Activated CD4-positive, alpha-beta T cell treated with anti-CD3 and anti-CD28 coated beads, Interleukin-2, amount 10 ng/mL, durations not matched to agents 7 days and 5 days (primary cell): ENCODE measurements at regions not wholly inside any gene's neighbourhood (a gene's known extent, or its start where the extent isn't known, plus 50 kb on each side); places are given as distances from the start of the nearest gene placed in this dataset.
"Not testable (repeated sequence)": the region's sequence is repeated elsewhere in the genome, so short reads cannot be mapped to it uniquely, and the experiment has no call there.

Source experiments
- CTCF ChIA-PET: fragments of 350-600 bp; sonication (Branson Sonifier 250); formaldehyde crosslinking; loops from one replicate; lab custom pipeline; 2021; ENCODE audit warnings: antibody characterized with exemption; lab: Charles Lee
- POLR2A ChIA-PET: fragments of 350-600 bp; sonication (Branson Sonifier 250); formaldehyde crosslinking; loops from one replicate; lab custom pipeline; 2021; ENCODE audit warnings: antibody characterized with exemption; lab: Charles Lee
- DNase-seq: peaks from one replicate; pipeline ENCODE4 v3.0.0-alpha.2; 2020
- H3K27ac Mint-ChIP-seq: one replicate; pipeline ENCODE4 v1.8.0; 2021; ENCODE audit warnings: mild to moderate bottlenecking, moderate library complexity, mixed read lengths
- H3K27me3 Mint-ChIP-seq: one replicate; pipeline ENCODE4 v1.8.0; 2021; ENCODE audit warnings: mixed read lengths
- H3K36me3 Mint-ChIP-seq: one replicate; pipeline ENCODE4 v1.8.0; 2021; ENCODE audit warnings: low read depth, mixed read lengths
- H3K4me1 Mint-ChIP-seq: one replicate; pipeline ENCODE4 v1.8.0; 2021; ENCODE audit warnings: mixed read lengths
- H3K4me3 Mint-ChIP-seq: one replicate; pipeline ENCODE4 v1.8.0; 2021; ENCODE audit warnings: mild to moderate bottlenecking, moderate library complexity, mixed read lengths
- H3K9me3 Mint-ChIP-seq: one replicate; pipeline ENCODE4 v1.8.0; 2021; ENCODE audit warnings: mixed read lengths

GRCh38 chr1:157359314-157360022 lies 192.8 kb downstream of the FCRL5 start:
- Mint-ChIP-seq H3K36me3 (no peaks in the 10 kb centered on the region), H3K4me1 (no peaks in the 10 kb centered on the region), H3K27me3 (peaks cover 3% of the 10 kb centered on the region), H3K9me3 (no peaks in the 10 kb centered on the region), H3K27ac (no peak overlapping the region), H3K4me3 (no peak overlapping the region)
- CTCF ChIA-PET = interaction anchor here (1.0 kb wide), 1 partner anchor 90 kb away, joined by 3 read pairs; no protein-coding TSS in a partner anchor
- POLR2A ChIA-PET = no interaction called here
- no peak for DNase-seq

DNA sequence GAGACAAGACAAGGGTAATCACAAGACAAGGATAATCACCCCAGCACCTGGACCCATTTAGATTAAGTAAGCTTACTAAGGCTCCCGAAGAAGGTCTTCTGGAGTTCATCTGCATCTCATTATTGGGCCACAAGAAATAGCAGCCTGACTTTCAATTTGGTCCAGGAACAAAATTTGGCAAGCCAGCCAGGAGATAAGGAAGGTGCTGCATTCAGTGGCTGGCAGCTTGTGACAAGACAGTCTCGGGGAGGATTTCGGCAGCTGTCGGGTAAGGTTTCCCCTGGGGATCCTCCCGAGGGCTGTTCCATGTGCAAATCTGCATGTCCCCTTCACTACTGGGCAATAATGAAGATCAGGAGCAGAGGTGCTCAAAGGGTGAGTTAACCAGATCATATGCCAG lies 195.2 kb downstream of the FCRL5 start:
- Mint-ChIP-seq H3K36me3 (no peaks in the 10 kb centered on the region), H3K27ac (no peak overlapping the region), H3K4me1 (no peaks in the 10 kb centered on the region), H3K9me3 (no peaks in the 10 kb centered on the region), H3K27me3 (peaks cover 3% of the 10 kb centered on the region), H3K4me3 (no peak overlapping the region)
- ChIA-PET CTCF (no interaction called here), POLR2A (no interaction called here)
- DNase-seq = no peak

GRCh38 chr1:157356601-157357000 lies 195.7 kb downstream of the FCRL5 start:
- no peaks in the 10 kb centered on the region for H3K36me3 Mint-ChIP-seq
- DNase-seq = no peak
- H3K4me3 Mint-ChIP-seq = no peak overlapping the region
- H3K9me3 Mint-ChIP-seq = no peaks in the 10 kb centered on the region
- peaks cover 3% of the 10 kb centered on the region for H3K27me3 Mint-ChIP-seq
- H3K4me1 Mint-ChIP-seq = no peaks in the 10 kb centered on the region
- ChIA-PET POLR2A (no interaction called here), CTCF (no interaction called here)
- no peak overlapping the region for H3K27ac Mint-ChIP-seq

DNA sequence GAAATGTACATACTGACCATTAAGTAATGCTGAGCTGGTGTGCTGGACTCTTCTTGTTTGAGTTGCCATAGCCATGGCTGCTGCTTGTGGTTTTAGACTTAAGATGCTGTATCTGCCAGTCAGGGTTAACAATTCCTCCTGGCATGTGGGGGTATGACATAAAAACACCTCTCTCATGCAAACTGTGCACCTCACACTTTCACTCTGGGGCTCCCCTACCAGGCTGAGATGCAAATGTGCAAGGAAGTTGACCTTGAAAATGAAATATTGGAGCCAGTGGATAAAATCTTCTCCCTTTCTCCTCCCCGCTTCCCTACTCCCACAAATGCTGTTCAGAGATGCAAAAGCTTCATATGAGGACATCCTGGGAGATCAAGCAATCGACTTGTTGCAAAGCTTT lies 198.8 kb downstream of the FCRL5 start:
- Mint-ChIP-seq H3K27me3 (peaks cover 2% of the 10 kb centered on the region), H3K36me3 (no peaks in the 10 kb centered on the region), H3K9me3 (no peaks in the 10 kb centered on the region), H3K4me3 (no peak overlapping the region), H3K4me1 (no peaks in the 10 kb centered on the region), H3K27ac (no peak overlapping the region)
- no peak for DNase-seq
- ChIA-PET POLR2A (no interaction called here), CTCF (no interaction called here)

GRCh38 chr1:157352817-157353408 lies 199.4 kb downstream of the FCRL5 start:
- no peaks in the 10 kb centered on the region for H3K4me1 Mint-ChIP-seq
- POLR2A ChIA-PET = no interaction called here
- no peaks in the 10 kb centered on the region for H3K36me3 Mint-ChIP-seq
- no peak for DNase-seq
- peaks cover 2% of the 10 kb centered on the region for H3K27me3 Mint-ChIP-seq
- CTCF ChIA-PET = no interaction called here
- no peak overlapping the region for H3K4me3 Mint-ChIP-seq
- H3K27ac Mint-ChIP-seq = no peak overlapping the region
- H3K9me3 Mint-ChIP-seq = no peaks in the 10 kb centered on the region

DNA sequence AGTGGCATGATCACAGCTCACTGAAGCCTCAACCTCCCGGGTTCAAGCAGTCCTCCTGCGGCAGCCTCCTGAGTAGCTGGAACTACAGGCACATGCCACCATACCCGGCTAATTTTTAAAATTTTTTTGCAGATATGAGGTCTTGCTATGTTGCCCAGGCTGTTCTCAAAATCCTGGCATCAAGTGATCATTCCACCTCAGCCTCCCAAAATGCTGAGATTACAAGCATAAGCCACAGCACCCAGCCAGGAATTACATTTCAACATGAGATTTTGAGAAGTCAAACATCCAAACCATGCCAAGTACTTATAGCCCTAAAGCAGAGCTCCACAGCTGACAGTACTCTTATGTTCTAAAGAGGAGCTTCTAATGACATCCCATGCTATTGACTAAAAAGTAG lies 200.1 kb downstream of the FCRL5 start:
- Mint-ChIP-seq H3K4me3 (no peak overlapping the region), H3K27ac (no peak overlapping the region), H3K36me3 (no peaks in the 10 kb centered on the region), H3K27me3 (peaks cover 3% of the 10 kb centered on the region), H3K4me1 (no peaks in the 10 kb centered on the region), H3K9me3 (no peaks in the 10 kb centered on the region)
- ChIA-PET POLR2A (no interaction called here), CTCF (no interaction called here)
- no peak for DNase-seq

- CTCF ChIA-PET, POLR2A ChIA-PET, H3K4me1 Mint-ChIP-seq, H3K27ac Mint-ChIP-seq, H3K4me3 Mint-ChIP-seq, H3K27me3 Mint-ChIP-seq, DNase-seq, H3K9me3 Mint-ChIP-seq, H3K36me3 Mint-ChIP-seq: not testable (repeated sequence)
Observed at GRCh38 chr1:157351800-157352199, 200.5 kb downstream of the FCRL5 start.

DNA sequence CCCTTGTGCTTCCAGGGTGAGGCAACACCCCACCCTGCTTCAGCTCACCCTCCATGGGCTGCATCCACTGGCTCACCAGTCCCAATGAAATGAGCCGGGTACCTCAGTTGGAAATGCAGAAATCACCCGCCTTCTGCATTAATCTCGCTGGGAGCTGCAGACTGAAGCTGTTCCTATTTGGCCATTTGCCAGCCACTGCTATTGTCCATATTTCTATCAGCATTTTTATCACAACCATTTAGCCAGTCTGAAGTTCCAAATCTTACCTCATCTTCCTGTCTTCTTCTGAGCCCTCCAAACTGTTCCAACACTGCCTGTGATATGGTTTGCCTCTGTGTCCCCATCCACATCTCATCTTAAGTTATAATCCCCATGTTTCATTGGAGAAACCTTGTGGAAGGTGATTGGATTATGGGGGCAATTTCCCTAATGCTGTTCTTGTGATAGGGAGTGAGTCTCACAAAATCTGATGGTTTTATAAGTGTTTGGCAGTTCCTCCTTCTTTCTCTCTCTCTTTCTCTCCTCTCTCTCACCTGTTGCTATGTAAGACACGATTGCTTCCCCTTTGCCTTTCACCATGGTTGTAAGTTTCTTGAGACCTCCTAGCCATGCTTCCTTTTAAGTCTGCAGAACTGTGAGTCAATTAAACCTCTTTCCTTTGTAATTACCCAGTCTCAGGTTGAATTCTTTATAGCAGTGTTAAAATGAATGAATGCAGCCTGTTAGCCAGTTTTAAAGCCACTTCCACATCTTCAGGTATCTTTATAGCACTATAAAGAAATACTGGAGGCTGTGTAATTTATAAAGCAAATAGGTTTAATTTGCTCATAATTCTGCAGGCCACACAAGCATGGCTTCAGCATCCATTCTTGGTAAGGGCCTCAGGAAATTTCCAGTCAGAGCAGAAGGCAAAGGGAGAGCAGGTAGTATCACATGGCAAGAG lies 203.5 kb downstream of the FCRL5 start:
- POLR2A ChIA-PET = no interaction called here
- Mint-ChIP-seq H3K4me3 (no peak overlapping the region), H3K27me3 (peaks cover 16% of the 10 kb centered on the region), H3K36me3 (no peaks in the 10 kb centered on the region), H3K4me1 (no peaks in the 10 kb centered on the region), H3K9me3 (no peaks in the 10 kb centered on the region), H3K27ac (no peak overlapping the region)
- no peak for DNase-seq
- CTCF ChIA-PET = no interaction called here

- H3K36me3 Mint-ChIP-seq = no peaks in the 10 kb centered on the region
- peaks cover 16% of the 10 kb centered on the region for H3K27me3 Mint-ChIP-seq
- H3K4me1 Mint-ChIP-seq = no peaks in the 10 kb centered on the region
- no peaks in the 10 kb centered on the region for H3K9me3 Mint-ChIP-seq
- H3K27ac Mint-ChIP-seq = no peak overlapping the region
- H3K4me3 Mint-ChIP-seq = no peak overlapping the region
- DNase-seq = no peak
- CTCF ChIA-PET = no interaction called here
- POLR2A ChIA-PET = no interaction called here
Observed at GRCh38 chr1:157347506-157347905, 204.8 kb downstream of the FCRL5 start.

DNA sequence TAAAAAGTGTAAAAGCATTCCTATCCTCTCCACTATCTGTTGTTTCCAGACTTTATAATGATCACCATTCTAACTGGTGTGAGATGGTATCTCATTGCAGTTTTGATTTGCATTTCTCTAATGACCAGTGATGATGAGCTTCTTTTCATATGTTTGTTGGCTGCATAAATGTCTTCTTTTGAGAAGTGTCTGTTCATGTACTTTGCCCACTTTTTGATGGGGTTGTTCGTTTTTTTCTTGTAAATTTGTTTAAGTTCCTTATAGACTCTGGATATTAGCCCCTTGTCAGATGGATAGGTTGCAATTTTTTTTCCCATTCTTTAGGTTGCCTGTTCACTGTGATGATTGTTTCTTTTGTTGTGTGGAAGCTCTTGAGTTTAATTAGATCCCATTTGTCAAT lies 199.6 kb upstream of the ETV3 start:
- POLR2A ChIA-PET, H3K9me3 Mint-ChIP-seq, CTCF ChIA-PET, H3K4me3 Mint-ChIP-seq, H3K4me1 Mint-ChIP-seq, H3K27ac Mint-ChIP-seq, DNase-seq, H3K36me3 Mint-ChIP-seq: not testable (repeated sequence)
- H3K27me3 Mint-ChIP-seq = peaks cover 26% of the 10 kb centered on the region

GRCh38 chr1:157335056-157335455 lies 196.9 kb upstream of the ETV3 start:
- Mint-ChIP-seq H3K27ac (no peak overlapping the region), H3K27me3 (peaks cover 31% of the 10 kb centered on the region)
- CTCF ChIA-PET = no interaction called here

GRCh38 chr1:157334041-157334440 lies 195.8 kb upstream of the ETV3 start:
- DNase-seq = no peak
- Mint-ChIP-seq H3K9me3 (peaks cover 2% of the 10 kb centered on the region), H3K4me1 (no peaks in the 10 kb centered on the region), H3K4me3 (no peak overlapping the region), H3K36me3 (no peaks in the 10 kb centered on the region), H3K27ac (no peak overlapping the region), H3K27me3 (peaks cover 34% of the 10 kb centered on the region)
- POLR2A ChIA-PET = no interaction called here
- CTCF ChIA-PET = no interaction called here

More at GRCh38 chr1:157335056-157335455, 196.9 kb upstream of the ETV3 start:
- POLR2A ChIA-PET = no interaction called here
- Mint-ChIP-seq H3K4me3 (no peak overlapping the region), H3K36me3 (no peaks in the 10 kb centered on the region), H3K4me1 (no peaks in the 10 kb centered on the region), H3K9me3 (no peaks in the 10 kb centered on the region)
- no peak for DNase-seq

DNA sequence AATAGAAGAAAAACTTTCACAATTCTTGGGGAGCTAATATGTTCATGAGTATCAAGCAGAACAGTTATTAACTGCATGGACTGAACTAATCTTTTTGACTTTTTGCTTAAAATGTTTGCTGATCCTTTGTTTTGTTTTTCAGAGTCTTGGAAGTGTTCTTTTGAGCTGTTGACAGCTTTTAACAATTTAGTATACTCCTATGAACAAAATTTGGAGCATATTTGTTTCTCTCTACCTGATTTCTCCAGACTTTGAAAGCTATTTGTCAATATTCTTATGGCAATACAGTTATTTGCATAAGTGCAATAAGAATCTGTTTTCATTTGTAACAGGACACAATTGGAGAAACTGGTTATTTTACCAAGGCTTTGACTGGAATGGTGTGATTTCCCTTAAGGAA lies 192.0 kb upstream of the ETV3 start:
- H3K4me3 Mint-ChIP-seq, H3K4me1 Mint-ChIP-seq, CTCF ChIA-PET, H3K9me3 Mint-ChIP-seq, H3K36me3 Mint-ChIP-seq, POLR2A ChIA-PET, H3K27ac Mint-ChIP-seq, DNase-seq: not testable (repeated sequence)
- H3K27me3 Mint-ChIP-seq = peaks cover 27% of the 10 kb centered on the region
